Endothelial cell of umbilical vein (primary cell): ENCODE measurements at regions not wholly inside any gene's neighbourhood (a gene's known extent, or its start where the extent isn't known, plus 50 kb on each side); places are given as distances from the start of the nearest gene placed in this dataset.

ENCODE experiments used
- BruUV-seq: library from RNA; stranded (reverse); fragments of 400-500 nt; replicated peaks from 2 replicates; lab custom pipeline; 2021; lab: Mats Ljungman, UMichigan
- CTCF ChIA-PET: fragments of 300-600, 350-600 bp; sonication (Branson Sonifier 250); formaldehyde crosslinking; loops from one replicate; lab custom pipeline; 2021; ENCODE audit warnings: antibody characterized with exemption, inconsistent platforms; lab: Charles Lee
- POLR2A ChIA-PET: fragments of 300-600, 350-600 bp; sonication (Branson Sonifier 250); formaldehyde crosslinking; loops from one replicate; lab custom pipeline; 2021; ENCODE audit warnings: antibody characterized with exemption, inconsistent platforms; lab: Charles Lee
- DNase-seq: peaks from one replicate; pipeline ENCODE4 v3.0.0-alpha.2; 2011; ENCODE audit warnings: low read depth, low spot score
- FAIRE-seq: peaks from 2 replicates; lab custom pipeline; 2011; peaks lifted over from hg19 to GRCh38; lab: Jason Lieb, UNC
- H2AFZ ChIP-seq: 2 replicates; pipeline ENCODE4 v1.6.0; 2012; ENCODE audit warnings: low read depth, low read length, control low read depth, inconsistent platforms
- H3K27ac ChIP-seq: 2 replicates; pipeline ENCODE4 v1.5.1; 2011; ENCODE audit warnings: low read depth, mild to moderate bottlenecking, control low read depth, low read length, moderate library complexity; ENCODE audit not compliant: insufficient read depth
- H3K27me3 ChIP-seq, 2 experiments: 2 replicates each; pipeline versions ENCODE4 v1.6.0 to v1.6.1; 2011; ENCODE audit warnings: low read length in 2 of 2, mixed read lengths in 1 of 2; ENCODE audit not compliant: control insufficient read depth in 2 of 2, insufficient read depth in 2 of 2
- H3K36me3 ChIP-seq, 2 experiments: 2 replicates in 1 of 2; 3 replicates in 1 of 2; pipeline ENCODE4 v1.5.1; 2011; ENCODE audit warnings: low read length in 2 of 2, mild to moderate bottlenecking in 1 of 2, moderate library complexity in 1 of 2; ENCODE audit not compliant: control insufficient read depth in 2 of 2, insufficient read depth in 2 of 2; ENCODE audit errors: extremely low read depth in 1 of 2
- H3K4me1 ChIP-seq: 3 replicates; pipeline ENCODE4 v1.5.1; 2011; ENCODE audit warnings: mild to moderate bottlenecking, low read length; ENCODE audit not compliant: control insufficient read depth, insufficient read depth; ENCODE audit errors: extremely low read depth
- H3K4me2 ChIP-seq: 2 replicates; pipeline ENCODE4 v1.6.1; 2011; ENCODE audit warnings: low read length, control low read depth, mixed read lengths; ENCODE audit not compliant: insufficient read depth
- H3K4me3 ChIP-seq, 3 experiments: fragments of 200-600 bp in 1 of 3; sonication (generic), shearing (Covaris generic) in 1 of 3; replicated peaks in 1 of 3; 2 replicates each; pipeline ENCODE4 v1.5.1; 2011 to 2016; ENCODE audit warnings: control low read depth in 3 of 3, low read length in 3 of 3, mild to moderate bottlenecking in 2 of 3, inconsistent platforms in 1 of 3, low read depth in 1 of 3, moderate library complexity in 1 of 3; ENCODE audit not compliant: insufficient read depth in 1 of 3
- H3K79me2 ChIP-seq: 2 replicates; pipeline ENCODE4 v1.6.0; 2012; ENCODE audit warnings: low read length, inconsistent platforms; ENCODE audit not compliant: control insufficient read depth, insufficient read depth
- H3K9ac ChIP-seq: replicated peaks from 2 replicates; pipeline ENCODE3; 2011; ENCODE audit warnings: low read length, control low read depth; ENCODE audit not compliant: insufficient read depth; ENCODE audit errors: extremely low read depth
- H3K9me1 ChIP-seq: replicated peaks from 3 replicates; pipeline ENCODE4 v1.6.0; 2011; ENCODE audit warnings: mild to moderate bottlenecking, low read length; ENCODE audit not compliant: control insufficient read depth, insufficient read depth; ENCODE audit errors: extremely low read depth
- H3K9me3 ChIP-seq: replicated peaks from 2 replicates; pipeline ENCODE4 v1.5.1; 2012; ENCODE audit warnings: low read length, inconsistent platforms; ENCODE audit not compliant: control insufficient read depth, insufficient read depth
- H4K20me1 ChIP-seq: replicated peaks from 2 replicates; pipeline ENCODE3; 2011; ENCODE audit warnings: mild to moderate bottlenecking, low read length; ENCODE audit not compliant: control insufficient read depth, insufficient read depth; ENCODE audit errors: extremely low read depth
- EZH2 ChIP-seq: IDR thresholded peaks from 2 replicates; pipeline ENCODE4 v1.6.1; 2012; ENCODE audit warnings: borderline replicate concordance, low read depth, mild to moderate bottlenecking, moderate library complexity, low read length, inconsistent platforms; ENCODE audit not compliant: severe bottlenecking
- FOS ChIP-seq: IDR thresholded peaks from 2 replicates; pipeline ENCODE4 v1.6.1; 2011; ENCODE audit warnings: mild to moderate bottlenecking, low read length, moderate library complexity, borderline replicate concordance; ENCODE audit not compliant: insufficient read depth
- GATA2 ChIP-seq: IDR thresholded peaks from 2 replicates; pipeline ENCODE4 v1.7.0; 2011; ENCODE audit warnings: low read depth, mild to moderate bottlenecking, moderate library complexity, mixed read lengths, low read length; ENCODE audit not compliant: insufficient read length, insufficient read depth
- MYC ChIP-seq: IDR thresholded peaks from one replicate; pipeline ENCODE4 v1.6.1; 2011; ENCODE audit warnings: mild to moderate bottlenecking, low read depth, low read length
- POLR2AphosphoS5 ChIP-seq: IDR thresholded peaks from 2 replicates; pipeline ENCODE4 v1.6.1; 2012; ENCODE audit warnings: low read depth, mild to moderate bottlenecking, control low read depth, low read length, moderate library complexity; ENCODE audit not compliant: insufficient read depth
- dilution Hi-C: fragments of 300-500 bp; cut with MboI; formaldehyde crosslinking; loops from one replicate; pipeline ENCODE4 v1.15.0; 2019; ENCODE audit warnings: low sequenced_read_pairs; ENCODE audit not compliant: extremely low pct_ligation_motif_present
- intact Hi-C: fragments of 100-400 bp; cut with micrococcal nuclease; formaldehyde crosslinking; loops from one replicate; pipeline ENCODE4 v1.10.0; 2022
- TF ChIP-seq, protein P1 (sequence below): IDR thresholded peaks from 2 replicates; pipeline ENCODE4 v1.6.1; 2011; ENCODE audit not compliant: insufficient read depth, insufficient read length
- TF ChIP-seq, protein P2 (sequence below), 2 donors: IDR thresholded peaks; 1 replicate in 1 of 2; 2 replicates in 1 of 2; pipeline ENCODE4 v1.5.1; 2011; ENCODE audit warnings: low read length in 2 of 2, mild to moderate bottlenecking in 2 of 2, moderate library complexity in 2 of 2, control low read depth in 1 of 2, inconsistent platforms in 1 of 2, low read depth in 1 of 2; ENCODE audit not compliant: insufficient read depth in 1 of 2; ENCODE audit errors: extremely low read depth in 1 of 2

DNA sequence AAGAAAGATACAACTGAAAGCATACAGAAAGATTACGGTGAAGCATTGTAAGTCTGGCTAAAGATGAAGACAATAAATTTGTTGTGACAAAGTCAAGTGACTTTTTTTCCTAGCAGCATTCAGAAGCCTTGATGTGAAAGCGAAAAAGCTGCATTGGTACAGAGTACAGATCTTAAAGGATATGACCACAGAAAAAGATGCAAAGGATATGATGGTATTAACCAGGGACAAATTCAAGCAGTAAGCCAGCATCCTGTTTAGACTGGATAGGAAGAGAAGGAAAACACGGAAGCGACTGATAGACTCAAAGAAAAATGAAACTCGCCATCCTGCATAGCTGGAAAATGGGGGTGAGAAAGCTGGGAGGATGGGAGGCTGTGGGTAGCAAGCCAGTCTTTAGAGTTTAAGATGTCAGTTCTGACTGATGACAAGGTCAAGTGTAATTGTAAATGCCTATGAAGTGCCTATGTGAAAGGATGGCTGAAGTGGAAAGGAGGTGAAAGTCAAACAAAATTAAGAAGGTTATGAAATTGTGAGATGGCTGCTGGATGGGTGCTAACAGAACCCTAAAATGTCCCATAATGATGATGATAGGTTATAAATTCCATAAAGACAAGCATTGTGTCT lies 92.4 kb downstream of the PHLDA1 start:
- Histone ChIP-seq H3K27ac (peak overlapping the region; percentile 44), H4K20me1 (no peaks in the 10 kb centered on the region), H3K36me3 (no peaks in the 10 kb centered on the region), H3K4me2 (peak overlapping the region; percentile 61), H3K9me1 (no peaks in the 10 kb centered on the region), H2AFZ (peak overlapping the region; percentile 96), H3K79me2 (no peaks in the 10 kb centered on the region), H3K27me3 (no peaks in the 10 kb centered on the region), H3K4me3 (peak overlapping the region in 1 of 3 experiments; percentile 19), H3K4me1 (peaks cover 27% of the 10 kb centered on the region), H3K9ac (no peak overlapping the region), H3K9me3 (no peaks in the 10 kb centered on the region)
- CTCF ChIA-PET = interaction anchor here (1.2 kb wide), 2 partner anchors 20 to 41 kb away, joined by 3 read pairs; no protein-coding TSS in a partner anchor
- intact Hi-C loops (loop anchor here (1.0 kb wide), 1 partner anchor 92 kb away; the partner anchor contains the start of gene PHLDA1), dilution Hi-C loops (no loop called here)
- no peak for TF ChIP-seq EZH2
- TF ChIP-seq, protein P1, sequence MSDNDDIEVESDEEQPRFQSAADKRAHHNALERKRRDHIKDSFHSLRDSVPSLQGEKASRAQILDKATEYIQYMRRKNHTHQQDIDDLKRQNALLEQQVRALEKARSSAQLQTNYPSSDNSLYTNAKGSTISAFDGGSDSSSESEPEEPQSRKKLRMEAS = no peak
- peak; percentile 38 for TF ChIP-seq GATA2
- peak; percentile 28 for TF ChIP-seq POLR2AphosphoS5
- TF ChIP-seq MYC = no peak
- TF ChIP-seq, protein P2, sequence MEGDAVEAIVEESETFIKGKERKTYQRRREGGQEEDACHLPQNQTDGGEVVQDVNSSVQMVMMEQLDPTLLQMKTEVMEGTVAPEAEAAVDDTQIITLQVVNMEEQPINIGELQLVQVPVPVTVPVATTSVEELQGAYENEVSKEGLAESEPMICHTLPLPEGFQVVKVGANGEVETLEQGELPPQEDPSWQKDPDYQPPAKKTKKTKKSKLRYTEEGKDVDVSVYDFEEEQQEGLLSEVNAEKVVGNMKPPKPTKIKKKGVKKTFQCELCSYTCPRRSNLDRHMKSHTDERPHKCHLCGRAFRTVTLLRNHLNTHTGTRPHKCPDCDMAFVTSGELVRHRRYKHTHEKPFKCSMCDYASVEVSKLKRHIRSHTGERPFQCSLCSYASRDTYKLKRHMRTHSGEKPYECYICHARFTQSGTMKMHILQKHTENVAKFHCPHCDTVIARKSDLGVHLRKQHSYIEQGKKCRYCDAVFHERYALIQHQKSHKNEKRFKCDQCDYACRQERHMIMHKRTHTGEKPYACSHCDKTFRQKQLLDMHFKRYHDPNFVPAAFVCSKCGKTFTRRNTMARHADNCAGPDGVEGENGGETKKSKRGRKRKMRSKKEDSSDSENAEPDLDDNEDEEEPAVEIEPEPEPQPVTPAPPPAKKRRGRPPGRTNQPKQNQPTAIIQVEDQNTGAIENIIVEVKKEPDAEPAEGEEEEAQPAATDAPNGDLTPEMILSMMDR (IDR thresholded peaks at IDR 0.05; ENCODE audit: extremely low read depth in 1 of 2, insufficient read depth in 1 of 2, low read depth in 1 of 2, low read length in 2 of 2) = no peak
- TF ChIP-seq FOS = no peak
- POLR2A ChIA-PET = no interaction called here
- peak; percentile 61 for DNase-seq
- BruUV-seq = no TSS peak
- no peak for FAIRE-seq
